OCI-LY1 (cell line): ENCODE measurements at regions not wholly inside any gene's neighbourhood (a gene's known extent, or its start where the extent isn't known, plus 50 kb on each side); places are given as distances from the start of the nearest gene placed in this dataset.

Source experiments
- CTCF ChIP-seq: fragments of 200-600 bp; sonication (generic), shearing (Covaris generic); IDR thresholded peaks from 2 replicates; pipeline ENCODE4 v1.5.1; 2017; ENCODE audit warnings: mild to moderate bottlenecking, antibody characterized with exemption, low read length, moderate library complexity, mixed read lengths
- EZH2 ChIP-seq: fragments of 200-600 bp; sonication (generic), shearing (Covaris generic); IDR thresholded peaks from 2 replicates; pipeline ENCODE4 v1.8.0; 2017; ENCODE audit warnings: borderline replicate concordance, mixed run types, mild to moderate bottlenecking, antibody characterized with exemption, low read length, moderate library complexity, mixed read lengths

GRCh38 chr11:122048401-122048800 is 67.6 kb downstream of the BLID start:
- TF ChIP-seq CTCF (no peak), EZH2 (no peak)
